D721Med (cell line): ENCODE measurements at regions not wholly inside any gene's neighbourhood (a gene's known extent, or its start where the extent isn't known, plus 50 kb on each side); places are given as distances from the start of the nearest gene placed in this dataset.

Experiments
- DNase-seq: peaks from one replicate; pipeline ENCODE4 v3.0.0; 2011; ENCODE audit warnings: low spot score; ENCODE audit not compliant: insufficient read length
- FAIRE-seq: peaks from 2 replicates; lab custom pipeline; 2011; peaks lifted over from hg19 to GRCh38; lab: Jason Lieb, UNC
- CTCF ChIP-seq: IDR thresholded peaks from 2 replicates; pipeline ENCODE4 v1.5.1; 2012; ENCODE audit warnings: mild to moderate bottlenecking, control low read depth; ENCODE audit not compliant: insufficient read depth; ENCODE audit errors: missing control alignments

GRCh38 chr14:65195042-65195719 lies 92.9 kb upstream of the MAX start:
- FAIRE-seq, result no peak
- no peak for DNase-seq
- no peak for TF ChIP-seq CTCF

GRCh38 chr14:65198346-65198745 lies 96.0 kb upstream of the MAX start:
- DNase-seq, result no peak
- no peak for FAIRE-seq
- TF ChIP-seq CTCF, result no peak

- no peak for TF ChIP-seq CTCF
- DNase-seq, result no peak
- no peak for FAIRE-seq
Observed at GRCh38 chr14:65200454-65200853, 98.1 kb upstream of the MAX start.

GRCh38 chr14:65203574-65203973 lies 101.3 kb upstream of the MAX start:
- DNase-seq (no peak), FAIRE-seq (no peak)
- no peak for TF ChIP-seq CTCF

GRCh38 chr14:65204056-65204455 lies 101.7 kb upstream of the MAX start:
- no peak for TF ChIP-seq CTCF
- DNase-seq, result no peak
- FAIRE-seq, result no peak

GRCh38 chr14:65206078-65206447 lies 103.7 kb upstream of the MAX start:
- FAIRE-seq (no peak), DNase-seq (no peak)
- TF ChIP-seq CTCF, result no peak

GRCh38 chr14:65206448-65207096 lies 104.3 kb upstream of the MAX start:
- DNase-seq, result no peak
- no peak for FAIRE-seq
- TF ChIP-seq CTCF, result no peak
